Tibial nerve (tissue), 3 donors: ENCODE measurements at regions not wholly inside any gene's neighbourhood (a gene's known extent, or its start where the extent isn't known, plus 50 kb on each side); places are given as distances from the start of the nearest gene placed in this dataset.

Experiments used
- CTCF ChIP-seq, 5 experiments: fragments of 200-600 bp in 3 of 5; fragments of 450-650 bp in 2 of 5; sonication (generic) in 3 of 5; IDR thresholded peaks; one replicate each; pipeline ENCODE4 v1.5.1; 2016 to 2019; ENCODE audit warnings: antibody characterized with exemption in 5 of 5, mild to moderate bottlenecking in 3 of 5, moderate library complexity in 2 of 5
- POLR2A ChIP-seq, 2 donors: fragments of 450-650 bp; IDR thresholded peaks; one replicate each; pipeline ENCODE4 v1.6.1; 2017; ENCODE audit warnings: antibody characterized with exemption in 2 of 2, mild to moderate bottlenecking in 2 of 2, moderate library complexity in 2 of 2

GRCh38 chr10:10772874-10773508 is 244.7 kb upstream of the CELF2 start:
- TF ChIP-seq CTCF (IDR thresholded peaks at IDR 0.05) (no peak), POLR2A (IDR thresholded peaks at IDR 0.05) (no peak)
